GM12878 (cell line): ENCODE measurements at regions not wholly inside any gene's neighbourhood (a gene's known extent, or its start where the extent isn't known, plus 50 kb on each side); places are given as distances from the start of the nearest gene placed in this dataset.

ENCODE experiments used
- CREB1 ChIP-seq: IDR thresholded peaks from 2 replicates; pipeline ENCODE4 v1.6.1; 2012; ENCODE audit warnings: low read depth, mild to moderate bottlenecking, inconsistent platforms
- EP300 ChIP-seq, 2 experiments: fragments of 150-350 bp in 1 of 2; IDR thresholded peaks; 2 replicates each; pipeline ENCODE4 v1.6.1; 2011 to 2012; ENCODE audit warnings: low read depth in 2 of 2, low read length in 2 of 2, borderline replicate concordance in 1 of 2, improper control_type of control experiment in 1 of 2, inconsistent platforms in 1 of 2; ENCODE audit not compliant: control insufficient read depth in 1 of 2
- ETV6 ChIP-seq, 2 experiments: fragments of 450-650 bp in 1 of 2; IDR thresholded peaks in 1 of 2; conservative IDR thresholded peaks in 1 of 2; 2 replicates each; pipeline ENCODE4 v1.6.1; 2014; ENCODE audit warnings: antibody characterized with exemption in 1 of 2, borderline replicate concordance in 1 of 2, low read depth in 1 of 2, mild to moderate bottlenecking in 1 of 2, moderate library complexity in 1 of 2
- EZH2 ChIP-seq: IDR thresholded peaks from 2 replicates; pipeline ENCODE4 v1.6.1; 2012; ENCODE audit warnings: low read depth, mild to moderate bottlenecking, control low read depth, inconsistent platforms, low read length, borderline replicate concordance; ENCODE audit not compliant: control insufficient read depth
- IRF4 ChIP-seq: IDR thresholded peaks from 2 replicates; pipeline ENCODE4 v1.6.1; 2011; ENCODE audit warnings: low read depth, low read length
- JUNB ChIP-seq: IDR thresholded peaks from 2 replicates; pipeline ENCODE4 v1.6.1; 2016; ENCODE audit warnings: antibody characterized with exemption, mild to moderate bottlenecking
- NFYB ChIP-seq: IDR thresholded peaks from 2 replicates; pipeline ENCODE4 v1.6.1; 2011; ENCODE audit warnings: low read depth, mild to moderate bottlenecking, low read length, improper control_type of control experiment, moderate library complexity; ENCODE audit not compliant: insufficient read depth
- PBX3 ChIP-seq: IDR thresholded peaks from 2 replicates; pipeline ENCODE4 v1.6.1; 2011; ENCODE audit warnings: mild to moderate bottlenecking, low read depth, low read length, moderate library complexity; ENCODE audit not compliant: insufficient replicate concordance
- POLR2A ChIP-seq: IDR thresholded peaks from 2 replicates; pipeline ENCODE4 v1.6.1; 2011; ENCODE audit warnings: low read depth, mild to moderate bottlenecking, low read length
- POLR2AphosphoS5 ChIP-seq: IDR thresholded peaks from 2 replicates; pipeline ENCODE4 v1.6.1; 2011; ENCODE audit warnings: mild to moderate bottlenecking, low read length, inconsistent platforms
- TF ChIP-seq, protein P1 (sequence below), 3 experiments: IDR thresholded peaks in 2 of 3; conservative IDR thresholded peaks in 1 of 3; 2 replicates each; pipeline ENCODE4 v1.5.1; 2011; ENCODE audit warnings: low read depth in 3 of 3, low read length in 3 of 3, mild to moderate bottlenecking in 3 of 3, control low read depth in 2 of 3, moderate library complexity in 2 of 3, inconsistent platforms in 1 of 3, mixed read lengths in 1 of 3; ENCODE audit not compliant: control insufficient read depth in 2 of 3, insufficient read depth in 1 of 3; ENCODE audit errors: extremely low read depth in 1 of 3

DNA sequence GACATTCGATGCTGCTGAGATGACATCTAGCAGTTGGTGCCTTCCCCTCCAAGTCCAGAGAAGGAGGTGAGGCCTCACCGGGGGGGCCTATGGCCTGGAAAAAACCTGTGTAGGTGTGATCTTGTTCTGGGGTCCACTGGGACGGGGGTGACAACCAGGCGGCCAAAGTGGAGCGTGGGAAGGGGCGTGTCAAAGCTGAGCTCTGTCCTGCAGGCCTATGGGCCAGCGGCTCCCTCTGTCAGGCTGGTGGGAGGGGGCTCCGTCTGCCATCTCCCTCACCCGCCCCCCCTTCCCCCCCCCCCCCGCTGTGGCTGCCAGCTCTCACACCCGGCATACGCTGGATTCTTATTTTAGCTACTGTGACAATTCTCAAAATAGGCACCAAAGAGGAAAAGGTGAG is 56.7 kb upstream of the UQCRFS1 start:
- TF ChIP-seq IRF4 = no peak
- no peak for TF ChIP-seq POLR2AphosphoS5
- no peak for TF ChIP-seq CREB1
- TF ChIP-seq, protein P1, sequence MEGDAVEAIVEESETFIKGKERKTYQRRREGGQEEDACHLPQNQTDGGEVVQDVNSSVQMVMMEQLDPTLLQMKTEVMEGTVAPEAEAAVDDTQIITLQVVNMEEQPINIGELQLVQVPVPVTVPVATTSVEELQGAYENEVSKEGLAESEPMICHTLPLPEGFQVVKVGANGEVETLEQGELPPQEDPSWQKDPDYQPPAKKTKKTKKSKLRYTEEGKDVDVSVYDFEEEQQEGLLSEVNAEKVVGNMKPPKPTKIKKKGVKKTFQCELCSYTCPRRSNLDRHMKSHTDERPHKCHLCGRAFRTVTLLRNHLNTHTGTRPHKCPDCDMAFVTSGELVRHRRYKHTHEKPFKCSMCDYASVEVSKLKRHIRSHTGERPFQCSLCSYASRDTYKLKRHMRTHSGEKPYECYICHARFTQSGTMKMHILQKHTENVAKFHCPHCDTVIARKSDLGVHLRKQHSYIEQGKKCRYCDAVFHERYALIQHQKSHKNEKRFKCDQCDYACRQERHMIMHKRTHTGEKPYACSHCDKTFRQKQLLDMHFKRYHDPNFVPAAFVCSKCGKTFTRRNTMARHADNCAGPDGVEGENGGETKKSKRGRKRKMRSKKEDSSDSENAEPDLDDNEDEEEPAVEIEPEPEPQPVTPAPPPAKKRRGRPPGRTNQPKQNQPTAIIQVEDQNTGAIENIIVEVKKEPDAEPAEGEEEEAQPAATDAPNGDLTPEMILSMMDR (IDR thresholded peaks at IDR 0.05 in 2 of 3, conservative IDR thresholded peaks at IDR 0.05 in 1 of 3; ENCODE audit: control insufficient read depth in 2 of 3, extremely low read depth in 1 of 3, insufficient read depth in 1 of 3, low read depth in 3 of 3, low read length in 3 of 3) = no peak
- no peak for TF ChIP-seq ETV6 (conservative IDR thresholded peaks at IDR 0.05 in 1 of 2, IDR thresholded peaks at IDR 0.05 in 1 of 2; ENCODE audit: borderline replicate concordance in 1 of 2, low read depth in 1 of 2)
- no peak for TF ChIP-seq POLR2A
- TF ChIP-seq NFYB = no peak
- TF ChIP-seq JUNB = no peak
- no peak for TF ChIP-seq EZH2
- no peak for TF ChIP-seq EP300 (IDR thresholded peaks at IDR 0.05; ENCODE audit: borderline replicate concordance in 1 of 2, control insufficient read depth in 1 of 2, low read depth in 2 of 2, low read length in 2 of 2)
- no peak for TF ChIP-seq PBX3
